H1 (cell line): ENCODE measurements at regions not wholly inside any gene's neighbourhood (a gene's known extent, or its start where the extent isn't known, plus 50 kb on each side); places are given as distances from the start of the nearest gene placed in this dataset.

Experiments used
- CTCF ChIP-seq, 3 experiments: IDR thresholded peaks; 1 replicate in 2 of 3; 2 replicates in 1 of 3; pipeline versions ENCODE4 v1.5.1 to v1.6.1; 2011; ENCODE audit warnings: low read length in 3 of 3, mild to moderate bottlenecking in 3 of 3, inconsistent platforms in 2 of 3, low read depth in 1 of 3, moderate library complexity in 1 of 3; ENCODE audit not compliant: insufficient read depth in 1 of 3; ENCODE audit errors: control extremely low read depth in 1 of 3
- NRF1 ChIP-seq: IDR thresholded peaks from 2 replicates; pipeline ENCODE4 v1.6.1; 2011; ENCODE audit warnings: mild to moderate bottlenecking, low read depth, low read length, improper control_type of control experiment
- RBBP5 ChIP-seq: IDR thresholded peaks from 2 replicates; pipeline ENCODE4 v1.7.1; 2012; ENCODE audit warnings: low read depth, mild to moderate bottlenecking, inconsistent platforms, low read length, moderate library complexity, borderline replicate concordance
- SAP30 ChIP-seq: fragments of 300-600 bp; sonication (generic); IDR thresholded peaks from 2 replicates; pipeline ENCODE4 v1.7.1; 2012; ENCODE audit warnings: low read length, moderate library complexity, mild to moderate bottlenecking, inconsistent platforms; ENCODE audit not compliant: insufficient read depth, insufficient replicate concordance
- TAF1 ChIP-seq: IDR thresholded peaks from 2 replicates; pipeline ENCODE4 v1.6.1; 2011; ENCODE audit warnings: mild to moderate bottlenecking, low read depth, low read length
- YY1 ChIP-seq: IDR thresholded peaks from 2 replicates; pipeline ENCODE4 v1.6.1; 2011; ENCODE audit warnings: low read depth, mild to moderate bottlenecking, low read length

- no peak for TF ChIP-seq NRF1
- no peak for TF ChIP-seq CTCF (IDR thresholded peaks at IDR 0.05; ENCODE audit: control extremely low read depth in 1 of 3, insufficient read depth in 1 of 3, low read depth in 1 of 3, low read length in 3 of 3)
- no peak for TF ChIP-seq TAF1
- no peak for TF ChIP-seq SAP30
- no peak for TF ChIP-seq YY1
- TF ChIP-seq RBBP5, result no peak
Measured at GRCh38 chr1:43104027-43104763, 67.9 kb downstream of the EBNA1BP2 start.
